ES-I3 (cell line): ENCODE measurements at regions not wholly inside any gene's neighbourhood (a gene's known extent, or its start where the extent isn't known, plus 50 kb on each side); places are given as distances from the start of the nearest gene placed in this dataset.
"Not testable (repeated sequence)": the region's sequence is repeated elsewhere in the genome, so short reads cannot be mapped to it uniquely, and the experiment has no call there.

Source experiments
- H3K36me3 ChIP-seq: 2 replicates; pipeline ENCODE4 v1.6.1; 2013; ENCODE audit warnings: mild to moderate bottlenecking, low read length, control low read depth, moderate library complexity; ENCODE audit not compliant: insufficient read depth
- H3K4me1 ChIP-seq: 2 replicates; pipeline ENCODE4 v1.6.1; 2013; ENCODE audit warnings: mild to moderate bottlenecking, control low read depth, low read length; ENCODE audit not compliant: insufficient read depth
- H3K9ac ChIP-seq: 2 replicates; pipeline ENCODE4 v1.6.1; 2013; ENCODE audit warnings: low read depth, mild to moderate bottlenecking, low read length, moderate library complexity
- H3K9me3 ChIP-seq: 2 replicates; pipeline ENCODE4 v1.6.1; 2013; ENCODE audit warnings: mild to moderate bottlenecking, low read length, moderate library complexity; ENCODE audit not compliant: control insufficient read depth, insufficient read depth

DNA sequence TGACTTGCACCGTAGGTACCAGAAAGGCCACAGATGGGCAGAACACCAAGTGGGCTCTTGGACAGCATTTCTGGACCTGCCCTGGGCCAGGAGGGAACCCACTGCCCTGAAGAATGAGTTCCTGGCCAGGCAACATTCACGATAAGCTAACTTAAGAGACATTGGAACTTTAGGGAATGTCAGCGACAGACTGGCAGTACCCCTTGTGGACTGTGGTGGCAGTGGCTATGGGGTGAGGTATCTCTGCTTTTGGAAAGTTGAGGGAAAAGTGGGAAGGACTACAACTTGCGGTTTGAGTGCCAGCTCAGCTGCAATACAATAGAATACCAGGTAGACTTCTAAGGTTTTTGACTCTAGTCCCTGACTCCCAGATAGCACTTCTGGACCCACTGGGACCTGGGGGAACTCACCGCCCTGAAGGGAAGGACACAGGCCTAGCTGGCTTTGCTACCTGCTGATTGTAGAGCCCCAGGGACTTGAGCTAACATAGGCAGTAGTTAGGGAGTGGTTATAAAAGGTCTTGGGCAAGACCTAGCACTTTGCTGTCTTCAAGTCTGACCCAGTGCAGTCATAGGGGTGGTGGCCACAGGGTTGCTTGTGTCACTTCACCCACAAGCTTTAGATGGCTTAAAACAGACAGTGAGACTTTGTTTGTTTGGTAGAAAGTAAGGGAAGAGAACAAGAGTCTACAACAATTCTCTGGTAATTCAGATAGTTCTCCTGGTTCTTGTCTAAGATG is 617.6 kb downstream of the COL12A1 start:
- Histone ChIP-seq H3K9ac (no peak overlapping the region), H3K4me1 (no peaks in the 10 kb centered on the region), H3K9me3 (no peaks in the 10 kb centered on the region), H3K36me3 (no peaks in the 10 kb centered on the region)

DNA sequence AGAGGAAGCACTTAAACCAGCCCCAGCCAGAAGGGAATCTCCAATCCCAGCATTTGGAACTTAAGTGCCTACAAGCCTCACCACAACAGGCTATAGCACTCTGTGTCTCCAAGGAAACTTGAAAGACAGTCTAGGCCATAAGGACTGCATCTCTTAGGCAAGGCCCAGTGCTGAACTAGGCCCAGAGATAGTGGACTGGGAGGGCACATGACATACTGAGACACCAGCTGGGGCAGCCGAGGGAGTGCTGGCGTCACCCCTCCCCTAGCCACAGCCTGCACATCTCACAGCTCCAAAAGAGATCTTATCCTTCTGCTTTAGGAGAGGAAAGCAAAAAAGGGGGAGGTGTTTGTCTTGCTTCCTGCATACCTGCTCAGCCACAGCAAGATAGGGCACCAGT is 618.5 kb downstream of the COL12A1 start:
- Histone ChIP-seq H3K36me3 (no peaks in the 10 kb centered on the region), H3K4me1 (no peaks in the 10 kb centered on the region), H3K9ac (no peak overlapping the region), H3K9me3 (no peaks in the 10 kb centered on the region)

DNA sequence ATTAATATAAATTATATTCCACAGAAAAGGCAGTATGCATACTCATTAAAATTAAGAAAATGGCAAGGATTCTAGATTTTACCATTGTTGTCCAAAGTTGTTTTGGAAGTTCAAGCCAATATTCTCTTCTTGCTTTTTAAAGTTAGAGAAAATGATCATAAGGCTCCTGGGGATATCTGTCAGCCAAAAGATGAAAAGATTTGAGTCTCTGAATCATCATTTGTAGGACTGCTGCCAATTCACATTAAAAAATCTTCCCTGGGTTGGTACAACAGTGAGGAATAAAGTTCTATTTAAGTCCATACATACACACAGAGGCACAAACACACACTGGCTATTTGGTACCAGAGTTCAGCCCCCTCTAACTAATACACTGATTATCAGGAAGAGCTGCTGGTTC is 620.1 kb downstream of the COL12A1 start:
- H3K36me3 ChIP-seq = no peaks in the 10 kb centered on the region
- no peaks in the 10 kb centered on the region for H3K4me1 ChIP-seq
- no peak overlapping the region for H3K9ac ChIP-seq
- no peaks in the 10 kb centered on the region for H3K9me3 ChIP-seq

- Histone ChIP-seq H3K4me1 (no peaks in the 10 kb centered on the region), H3K9me3 (no peaks in the 10 kb centered on the region), H3K36me3 (no peaks in the 10 kb centered on the region), H3K9ac (no peak overlapping the region)
These were observed 624.2 kb downstream of the COL12A1 start for GRCh38 chr6:74581681-74582080.

DNA sequence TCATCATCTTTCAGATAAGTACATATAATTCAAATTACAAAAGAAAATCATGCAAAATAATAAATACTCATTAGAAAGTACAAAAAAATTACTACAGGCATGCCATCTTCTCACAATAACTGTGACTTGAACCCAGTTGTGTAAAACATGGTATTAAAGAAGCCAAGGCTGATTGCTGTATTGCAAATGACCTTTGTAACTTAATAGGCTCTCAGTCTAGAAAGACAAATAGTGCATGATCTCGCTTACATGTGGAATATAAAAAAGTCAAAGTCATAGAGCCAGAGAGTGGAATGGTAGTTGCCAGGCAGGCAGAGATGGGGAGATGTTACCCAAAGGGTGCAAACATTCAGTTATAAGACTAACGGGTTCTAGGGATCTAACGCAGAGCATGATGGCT is 626.1 kb downstream of the COL12A1 start:
- Histone ChIP-seq H3K4me1 (no peaks in the 10 kb centered on the region), H3K36me3 (no peaks in the 10 kb centered on the region)

DNA sequence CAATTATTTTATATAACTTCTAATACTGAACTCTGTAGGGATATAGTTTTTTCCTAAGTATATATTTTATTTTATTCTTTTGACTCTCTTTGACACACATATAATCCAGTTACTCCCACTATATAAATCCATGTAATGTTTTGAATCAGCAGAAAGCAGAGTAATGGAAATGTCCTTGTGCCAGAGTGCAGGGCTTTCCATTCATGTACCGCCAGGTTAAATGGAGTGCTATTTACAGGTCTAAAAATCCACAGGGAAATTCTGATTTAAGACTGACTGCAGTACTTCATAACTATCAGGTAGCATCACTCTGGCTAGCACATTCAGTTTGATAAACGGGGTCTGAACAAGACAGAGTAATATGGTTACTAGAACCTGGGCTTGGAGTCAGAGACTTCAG is 626.8 kb downstream of the COL12A1 start:
- Histone ChIP-seq H3K4me1 (no peaks in the 10 kb centered on the region), H3K9ac (no peak overlapping the region), H3K36me3 (no peaks in the 10 kb centered on the region), H3K9me3 (no peaks in the 10 kb centered on the region)

More for the DNA sequence above, 626.1 kb downstream of the COL12A1 start:
- no peaks in the 10 kb centered on the region for H3K9me3 ChIP-seq
- H3K9ac ChIP-seq = no peak overlapping the region

DNA sequence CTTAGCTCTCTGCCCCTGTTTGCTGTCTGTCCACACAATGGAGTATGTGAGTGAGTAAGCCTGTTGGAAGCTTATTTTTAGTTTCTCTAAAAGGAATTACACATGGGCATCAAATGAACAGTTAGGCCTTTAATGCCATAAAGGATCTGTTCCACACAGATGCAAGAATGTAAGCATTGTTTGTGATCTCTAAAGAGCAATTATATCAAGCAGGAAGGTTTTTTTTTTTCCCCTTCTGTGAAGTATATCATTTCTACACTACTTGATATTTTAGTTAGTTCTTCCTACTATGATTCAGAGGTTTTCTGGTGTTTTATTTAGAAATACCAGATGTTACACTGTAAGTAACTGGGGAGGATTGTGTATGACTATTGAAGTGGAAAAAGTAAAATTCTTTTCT is 627.5 kb downstream of the COL12A1 start:
- Histone ChIP-seq H3K9ac (no peak overlapping the region), H3K4me1 (no peaks in the 10 kb centered on the region), H3K9me3 (no peaks in the 10 kb centered on the region), H3K36me3 (no peaks in the 10 kb centered on the region)

- no peaks in the 10 kb centered on the region for H3K9me3 ChIP-seq
- H3K36me3 ChIP-seq = no peaks in the 10 kb centered on the region
- no peaks in the 10 kb centered on the region for H3K4me1 ChIP-seq
- H3K9ac ChIP-seq = no peak overlapping the region
These were observed 628.2 kb downstream of the COL12A1 start for GRCh38 chr6:74577619-74578018.

DNA sequence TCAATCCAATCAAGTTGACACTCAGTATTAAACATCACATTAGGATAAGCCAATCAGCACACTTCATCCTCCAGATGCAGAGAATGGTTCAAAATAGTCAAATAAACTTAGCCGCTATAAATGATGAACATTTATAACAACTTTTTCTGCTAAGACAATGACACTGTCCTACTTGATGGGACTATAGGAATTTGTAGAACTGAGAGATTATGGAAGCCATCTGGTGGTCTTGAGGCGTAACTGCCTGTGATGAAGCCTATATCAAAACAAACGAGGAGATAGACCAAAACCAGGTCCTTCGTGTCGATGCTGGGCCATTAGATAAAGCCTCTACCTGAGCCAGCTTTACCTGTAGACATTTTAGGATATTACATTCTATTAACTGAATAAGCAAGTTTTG is 631.1 kb downstream of the COL12A1 start:
- Histone ChIP-seq H3K9ac (no peak overlapping the region), H3K9me3 (no peaks in the 10 kb centered on the region), H3K4me1 (no peaks in the 10 kb centered on the region), H3K36me3 (no peaks in the 10 kb centered on the region)

DNA sequence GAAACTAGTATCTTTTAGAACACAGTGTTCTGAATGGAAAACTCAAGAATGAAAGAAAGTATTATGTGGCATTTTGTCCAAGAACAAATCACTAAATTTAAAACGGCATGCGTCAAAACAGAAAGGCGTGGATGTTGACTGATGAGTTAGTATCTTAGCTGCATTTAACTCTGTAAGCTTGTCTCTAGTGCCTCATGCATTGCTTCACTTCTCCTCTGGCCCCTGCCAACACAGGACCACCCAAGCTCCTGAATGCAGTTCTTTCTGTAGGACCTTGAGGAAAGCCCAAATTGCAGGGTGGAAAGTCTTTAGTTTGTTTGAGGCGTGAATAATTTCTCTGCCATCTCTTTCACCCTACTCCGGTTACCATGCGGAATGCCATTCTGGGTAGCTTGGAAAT is 632.2 kb downstream of the COL12A1 start:
- no peaks in the 10 kb centered on the region for H3K36me3 ChIP-seq
- H3K9me3 ChIP-seq = no peaks in the 10 kb centered on the region
- no peak overlapping the region for H3K9ac ChIP-seq
- H3K4me1 ChIP-seq = no peaks in the 10 kb centered on the region

- H3K36me3 ChIP-seq = no peaks in the 10 kb centered on the region
These were observed 635.8 kb downstream of the COL12A1 start for GRCh38 chr6:74570044-74570443.

DNA sequence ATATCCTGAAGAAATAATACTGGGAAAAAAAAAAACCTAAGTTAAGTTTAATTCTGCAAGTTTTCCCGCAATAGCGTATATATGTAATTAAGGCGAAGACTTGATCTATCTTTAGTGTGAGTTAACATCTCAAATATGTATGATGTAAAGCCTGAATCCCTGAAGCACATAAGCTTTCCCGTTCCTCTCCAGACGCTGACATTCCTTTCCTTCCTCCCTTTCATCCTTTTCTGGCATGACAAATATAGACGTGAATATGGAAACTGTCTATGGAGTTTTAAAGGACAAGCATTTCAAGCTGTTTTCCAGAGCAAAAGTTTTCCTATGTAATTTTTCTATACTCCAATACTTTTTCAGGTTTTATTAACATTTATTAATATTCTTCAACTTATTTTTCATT is 637.0 kb downstream of the COL12A1 start:
- Histone ChIP-seq H3K4me1 (no peaks in the 10 kb centered on the region), H3K36me3 (no peaks in the 10 kb centered on the region), H3K9me3 (no peaks in the 10 kb centered on the region), H3K9ac (no peak overlapping the region)

More at GRCh38 chr6:74570044-74570443, 635.8 kb downstream of the COL12A1 start:
- no peak overlapping the region for H3K9ac ChIP-seq
- no peaks in the 10 kb centered on the region for H3K4me1 ChIP-seq
- H3K9me3 ChIP-seq = no peaks in the 10 kb centered on the region

- H3K9ac ChIP-seq = not testable (repeated sequence)
These were observed 637.9 kb downstream of the COL12A1 start for GRCh38 chr6:74567923-74568290.

GRCh38 chr6:74567281-74567922 is 638.5 kb downstream of the COL12A1 start:
- Histone ChIP-seq H3K36me3 (no peaks in the 10 kb centered on the region), H3K9ac (no peak overlapping the region), H3K4me1 (no peaks in the 10 kb centered on the region), H3K9me3 (no peaks in the 10 kb centered on the region)

More at GRCh38 chr6:74567923-74568290, 637.9 kb downstream of the COL12A1 start:
- not testable (repeated sequence) for H3K9me3 ChIP-seq, H3K36me3 ChIP-seq, H3K4me1 ChIP-seq

DNA sequence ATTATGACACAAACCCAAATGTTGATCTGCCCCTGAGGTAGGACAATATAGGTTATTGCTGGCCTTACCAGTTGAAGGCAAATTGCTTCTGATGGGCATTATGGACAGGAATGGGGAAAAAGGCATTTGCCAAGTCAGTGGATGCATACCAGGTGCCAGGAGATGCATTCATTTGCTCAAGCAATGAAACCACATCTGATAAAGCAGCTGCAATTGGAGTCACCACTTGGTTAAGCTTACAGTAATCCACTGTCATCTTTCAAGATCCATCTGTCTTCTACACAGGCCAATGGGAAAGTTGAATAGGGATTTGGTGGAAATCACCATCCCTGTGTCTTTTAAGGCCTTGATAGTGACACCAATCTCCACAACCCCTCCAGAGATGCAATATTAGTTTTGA is 648.6 kb downstream of the COL12A1 start:
- Histone ChIP-seq H3K4me1 (no peaks in the 10 kb centered on the region), H3K36me3 (no peaks in the 10 kb centered on the region), H3K9me3 (no peaks in the 10 kb centered on the region), H3K9ac (no peak overlapping the region)
